ENCODE measurements at regions not wholly inside any gene's neighbourhood (a gene's known extent, or its start where the extent isn't known, plus 50 kb on each side); places are given as distances from the start of the nearest gene placed in this dataset.

- TF ChIP-seq CTCF (IDR thresholded peaks at IDR 0.05; ENCODE audit: borderline replicate concordance, extremely low read depth, low read length, poor library complexity, severe bottlenecking): no peak
- no peak for TF ChIP-seq EZH2 (IDR thresholded peaks at IDR 0.05; ENCODE audit: borderline replicate concordance, low read depth, low read length, severe bottlenecking)
These were observed 152.3 kb downstream of the CTTN start for GRCh38 chr11:70550456-70551195.
